WTC11 (cell line): ENCODE measurements at regions not wholly inside any gene's neighbourhood (a gene's known extent, or its start where the extent isn't known, plus 50 kb on each side); places are given as distances from the start of the nearest gene placed in this dataset.

Source experiments
- ATAC-seq: fragments of 200-7000 bp; cut with Tn5 transposase; 2 replicates; pipeline ENCODE4 v1.10.0; 2021; ENCODE audit warnings: mild to moderate bottlenecking, moderate library complexity
- CTCF ChIA-PET: fragments of 300-600 bp; sonication (Branson Sonifier 250); formaldehyde crosslinking; loops from one replicate; lab custom pipeline; 2021; ENCODE audit warnings: antibody characterized with exemption; lab: Charles Lee
- POLR2A ChIA-PET: fragments of 350-600 bp; sonication (Branson Sonifier 250); formaldehyde crosslinking; loops from one replicate; lab custom pipeline; 2021; ENCODE audit warnings: antibody characterized with exemption; lab: Charles Lee
- DNase-seq: peaks from one replicate; pipeline ENCODE4 v3.0.0; 2021; ENCODE audit warnings: low spot score
- H3K27ac Mint-ChIP-seq: 2 replicates; pipeline ENCODE4 v1.8.0; 2021; ENCODE audit warnings: mixed read lengths
- H3K27me3 Mint-ChIP-seq: 2 replicates; pipeline ENCODE4 v1.8.0; 2021; ENCODE audit warnings: low read depth, mild to moderate bottlenecking, moderate library complexity, mixed read lengths
- H3K36me3 Mint-ChIP-seq: 2 replicates; pipeline ENCODE4 v1.8.0; 2021; ENCODE audit warnings: mixed read lengths
- H3K4me1 Mint-ChIP-seq: 2 replicates; pipeline ENCODE4 v1.8.0; 2022; ENCODE audit warnings: mixed read lengths
- H3K4me3 Mint-ChIP-seq: 2 replicates; pipeline ENCODE4 v1.8.0; 2021; ENCODE audit warnings: mild to moderate bottlenecking, moderate library complexity, mixed read lengths
- H3K9me3 Mint-ChIP-seq: 2 replicates; pipeline ENCODE4 v1.8.0; 2021; ENCODE audit warnings: mixed read lengths
- CREB1 ChIP-seq: sonication (generic); formaldehyde crosslinking; IDR thresholded peaks from 2 replicates; pipeline ENCODE4 v1.8.0; 2023; ENCODE audit warnings: mild to moderate bottlenecking, missing genetic modification reagents
- ELF4 ChIP-seq: sonication (generic); formaldehyde crosslinking; IDR thresholded peaks from 2 replicates; pipeline ENCODE4 v1.8.1; 2022; ENCODE audit warnings: low read depth, mild to moderate bottlenecking, moderate library complexity, missing genetic modification reagents
- EMX1 ChIP-seq: fragments of 250-450 bp; sonication (Bioruptor Pico); IDR thresholded peaks from 2 replicates; pipeline ENCODE4 v1.8.0; 2021; ENCODE audit warnings: mild to moderate bottlenecking
- ETV6 ChIP-seq: sonication (generic); formaldehyde crosslinking; IDR thresholded peaks from 2 replicates; pipeline ENCODE4 v1.8.1; 2022; ENCODE audit warnings: mild to moderate bottlenecking, missing genetic modification reagents
- FOXK1 ChIP-seq: sonication (generic); formaldehyde crosslinking; IDR thresholded peaks from 2 replicates; pipeline ENCODE4 v1.8.0; 2022; ENCODE audit warnings: mild to moderate bottlenecking, moderate library complexity, missing genetic modification reagents
- GTF2I ChIP-seq: fragments of 250-450 bp; sonication (Bioruptor Pico); conservative IDR thresholded peaks from 2 replicates; pipeline ENCODE4 v1.4.0; 2021; ENCODE audit warnings: mild to moderate bottlenecking
- JAZF1 ChIP-seq: fragments of 250-450 bp; sonication (Bioruptor Pico); IDR thresholded peaks from 2 replicates; pipeline ENCODE4 v1.9.0; 2021; ENCODE audit warnings: moderate library complexity, mild to moderate bottlenecking, inconsistent platforms
- JUN ChIP-seq: sonication (generic); formaldehyde crosslinking; IDR thresholded peaks from 2 replicates; pipeline ENCODE4 v1.8.0; 2023; ENCODE audit warnings: mild to moderate bottlenecking, missing genetic modification reagents
- MXD4 ChIP-seq: fragments of 250-450 bp; sonication (Bioruptor Pico); IDR thresholded peaks from 2 replicates; pipeline ENCODE4 v1.8.0; 2021; ENCODE audit warnings: mild to moderate bottlenecking, moderate library complexity, borderline replicate concordance
- NFYB ChIP-seq: sonication (generic); formaldehyde crosslinking; conservative IDR thresholded peaks from 2 replicates; pipeline ENCODE4 v1.8.0; 2022; ENCODE audit warnings: low read depth, missing genetic modification reagents
- NR2C2 ChIP-seq: sonication (generic); formaldehyde crosslinking; IDR thresholded peaks from 2 replicates; pipeline ENCODE4 v1.8.0; 2022; ENCODE audit warnings: mild to moderate bottlenecking, missing genetic modification reagents
- SMAD4 ChIP-seq: sonication (generic); formaldehyde crosslinking; IDR thresholded peaks from 2 replicates; pipeline ENCODE4 v1.8.0; 2022; ENCODE audit warnings: mild to moderate bottlenecking, missing genetic modification reagents
- TCF7 ChIP-seq: sonication (generic); formaldehyde crosslinking; IDR thresholded peaks from 2 replicates; pipeline ENCODE4 v1.8.0; 2022; ENCODE audit warnings: mild to moderate bottlenecking, low read depth, missing genetic modification reagents, moderate library complexity
- TEAD4 ChIP-seq: sonication (generic); formaldehyde crosslinking; IDR thresholded peaks from 2 replicates; pipeline ENCODE4 v1.8.0; 2022; ENCODE audit warnings: mild to moderate bottlenecking, missing genetic modification reagents
- TP53 ChIP-seq: sonication (generic); formaldehyde crosslinking; IDR thresholded peaks from 2 replicates; pipeline ENCODE4 v1.8.1; 2023; ENCODE audit warnings: mild to moderate bottlenecking, missing genetic modification reagents
- ZNF317 ChIP-seq: sonication (generic); formaldehyde crosslinking; IDR thresholded peaks from 2 replicates; pipeline ENCODE4 v1.8.1; 2023; ENCODE audit warnings: low read depth, mild to moderate bottlenecking, moderate library complexity, missing genetic modification reagents, borderline replicate concordance
- ZNF416 ChIP-seq: fragments of 250-450 bp; sonication (Bioruptor Pico); IDR thresholded peaks from 2 replicates; pipeline ENCODE4 v1.9.0; 2021; ENCODE audit warnings: mild to moderate bottlenecking, inconsistent platforms
- TF ChIP-seq, protein P1 (sequence below): fragments of 250-450 bp; sonication (Bioruptor Pico); conservative IDR thresholded peaks from 2 replicates; pipeline ENCODE4 v1.9.0; 2021; ENCODE audit warnings: mild to moderate bottlenecking
- TF ChIP-seq, protein P2 (sequence below): sonication (generic); formaldehyde crosslinking; IDR thresholded peaks from 2 replicates; pipeline ENCODE4 v1.8.1; 2022; ENCODE audit warnings: missing genetic modification reagents, borderline replicate concordance
- TF ChIP-seq, protein P3 (sequence below): sonication (generic); formaldehyde crosslinking; IDR thresholded peaks from 2 replicates; pipeline ENCODE4 v1.8.0; 2022; ENCODE audit warnings: mild to moderate bottlenecking, missing genetic modification reagents
- TF ChIP-seq, protein P4 (sequence below): fragments of 250-450 bp; sonication (Bioruptor Pico); IDR thresholded peaks from 2 replicates; pipeline ENCODE4 v1.9.0; 2021; ENCODE audit warnings: moderate library complexity, mild to moderate bottlenecking, inconsistent platforms, borderline replicate concordance
- TF ChIP-seq, protein P5 (sequence below): fragments of 250-450 bp; sonication (Bioruptor Pico); IDR thresholded peaks from 2 replicates; pipeline ENCODE4 v1.9.0; 2021; ENCODE audit warnings: mild to moderate bottlenecking
- TF ChIP-seq, protein P6 (sequence below): sonication (generic); formaldehyde crosslinking; IDR thresholded peaks from 2 replicates; pipeline ENCODE4 v1.8.1; 2022; ENCODE audit warnings: mild to moderate bottlenecking, moderate library complexity, missing genetic modification reagents
- TF ChIP-seq, protein P7 (sequence below): sonication (generic); formaldehyde crosslinking; IDR thresholded peaks from 2 replicates; pipeline ENCODE4 v1.8.0; 2023; ENCODE audit warnings: missing genetic modification reagents

DNA sequence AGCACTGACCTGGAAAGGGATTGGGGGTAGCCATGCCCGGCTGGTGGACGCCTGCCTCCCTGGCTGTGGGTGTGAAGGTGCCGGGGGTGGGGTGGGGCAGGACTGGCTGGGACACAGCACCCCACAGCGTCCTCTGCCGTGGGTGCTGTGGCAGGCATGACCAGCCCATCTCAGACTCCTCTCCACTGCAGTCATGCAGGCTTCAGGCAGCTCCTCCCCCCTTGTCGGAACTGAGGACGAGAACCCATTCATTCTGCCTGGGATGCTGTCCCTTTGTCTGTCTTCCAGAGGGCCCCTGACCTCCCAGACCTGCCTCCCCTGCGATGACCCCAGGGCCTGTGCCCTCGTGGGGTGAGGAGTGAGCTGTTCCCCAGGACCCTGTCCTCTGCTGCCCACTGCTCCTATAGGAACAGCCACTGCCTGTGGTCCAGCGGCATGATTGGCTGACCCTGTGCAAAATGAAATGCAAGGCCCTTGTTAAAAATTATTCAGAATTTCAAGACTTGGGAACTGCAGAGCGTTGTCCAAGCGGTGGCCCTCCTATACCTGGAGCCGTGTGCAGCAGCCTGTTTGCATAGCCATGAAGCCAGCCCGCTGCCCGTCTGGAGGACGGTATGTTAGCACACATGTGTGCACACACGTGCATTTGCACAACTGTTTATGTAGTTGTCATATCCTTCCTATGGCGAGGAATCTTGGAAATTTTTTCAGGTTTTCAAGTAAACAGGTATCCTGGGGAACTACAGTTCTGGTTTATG lies 1122.3 kb downstream of the BRD1 start:
- H3K36me3 Mint-ChIP-seq: no peaks in the 10 kb centered on the region

DNA sequence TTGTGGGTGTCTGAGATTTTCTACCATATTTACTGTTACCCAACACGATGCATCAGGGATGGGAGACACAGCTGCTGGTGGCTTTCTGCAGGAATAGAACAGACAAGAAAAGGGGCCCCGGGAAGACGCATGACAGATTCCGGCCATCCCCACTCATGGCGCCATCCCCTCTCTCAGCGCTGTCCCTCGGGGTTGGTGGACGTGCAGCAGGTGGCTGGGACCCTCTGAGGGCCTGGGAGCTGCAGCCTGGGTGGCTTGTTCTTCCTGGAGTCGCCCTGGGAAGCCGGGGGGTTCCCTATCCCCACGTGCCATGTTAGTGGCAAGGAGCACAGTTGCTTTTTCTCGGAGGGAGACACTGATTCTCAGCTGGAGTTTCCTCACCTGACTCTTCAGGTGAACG lies 1123.3 kb downstream of the BRD1 start:
- TF ChIP-seq SMAD4 (CRISPR knock-in tag) (no peak), NFYB (CRISPR knock-in tag) (no peak), FOXK1 (CRISPR knock-in tag) (no peak), JUN (no peak), ETV6 (CRISPR knock-in tag) (no peak)
- Mint-ChIP-seq H3K27me3 (no peaks in the 10 kb centered on the region), H3K4me1 (0 out of 2 replicates have a peak, but pooled peaks cover 3% of the 10 kb centered on the region), H3K4me3 (no peak overlapping the region), H3K36me3 (no peaks in the 10 kb centered on the region), H3K9me3 (no peaks in the 10 kb centered on the region), H3K27ac (0 out of 2 replicates have a peak overlapping the region, but pooled peaks have one; percentile 57)
- ChIA-PET POLR2A (interaction anchor here (0.5 kb wide), 1 partner anchor 246 kb away, joined by 3 read pairs; no protein-coding TSS in a partner anchor), CTCF (no interaction called here)
- ATAC-seq (no peak), DNase-seq (no peak)

More for the DNA sequence above, 1122.3 kb downstream of the BRD1 start:
- H3K27ac Mint-ChIP-seq: no peak overlapping the region
- ChIA-PET CTCF (no interaction called here), POLR2A (no interaction called here)
- H3K4me1 Mint-ChIP-seq: 0 out of 2 replicates have a peak, but pooled peaks cover 3% of the 10 kb centered on the region
- H3K27me3 Mint-ChIP-seq: no peaks in the 10 kb centered on the region
- no peaks in the 10 kb centered on the region for H3K9me3 Mint-ChIP-seq
- no peak overlapping the region for H3K4me3 Mint-ChIP-seq
- DNase-seq: peak; percentile 5
- no peak for ATAC-seq
- TF ChIP-seq EMX1 (CRISPR knock-in tag) (no peak), NR2C2 (CRISPR knock-in tag) (no peak), CREB1 (CRISPR knock-in tag) (no peak), GTF2I (CRISPR knock-in tag) (no peak), ZNF317 (CRISPR knock-in tag) (no peak), ELF4 (CRISPR knock-in tag) (no peak), TP53 (CRISPR knock-in tag) (no peak), JUN (no peak), ZNF416 (no peak), TCF7 (CRISPR knock-in tag) (no peak), MXD4 (CRISPR knock-in tag) (no peak), JAZF1 (CRISPR knock-in tag) (no peak), TEAD4 (no peak)
- TF ChIP-seq, protein P1, sequence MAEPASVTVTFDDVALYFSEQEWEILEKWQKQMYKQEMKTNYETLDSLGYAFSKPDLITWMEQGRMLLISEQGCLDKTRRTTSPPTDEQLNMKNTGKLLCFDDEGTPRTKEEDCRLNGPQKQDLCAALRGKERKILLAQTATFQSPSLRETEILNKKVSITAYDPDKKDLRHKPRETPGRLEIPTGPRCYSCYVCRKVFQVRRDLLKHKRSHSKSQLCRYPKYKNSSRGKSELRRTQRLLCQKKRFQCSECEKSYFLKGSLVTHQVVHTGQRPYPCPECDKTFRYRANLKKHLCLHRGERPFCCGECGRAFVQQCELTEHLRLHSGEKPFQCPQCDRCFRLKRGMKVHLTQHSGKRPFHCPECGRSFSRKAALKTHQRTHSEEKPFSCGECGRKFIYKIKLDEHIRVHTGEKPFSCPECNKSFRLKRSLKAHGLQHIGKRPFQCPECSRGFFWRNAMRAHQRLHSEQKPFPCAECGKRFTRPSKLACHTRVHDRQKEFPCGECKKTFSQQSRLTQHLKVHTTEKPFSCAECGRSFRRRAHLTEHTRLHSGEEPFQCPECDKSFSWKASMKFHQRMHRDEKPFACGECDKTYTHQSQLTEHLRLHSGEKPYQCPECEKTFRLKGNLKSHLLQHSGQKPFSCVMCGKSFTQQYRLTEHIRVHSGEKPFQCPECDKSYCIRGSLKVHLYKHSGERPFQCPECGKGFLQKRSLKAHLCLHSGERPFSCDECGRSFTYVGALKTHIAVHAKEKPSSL: no peak
- TF ChIP-seq, protein P2, sequence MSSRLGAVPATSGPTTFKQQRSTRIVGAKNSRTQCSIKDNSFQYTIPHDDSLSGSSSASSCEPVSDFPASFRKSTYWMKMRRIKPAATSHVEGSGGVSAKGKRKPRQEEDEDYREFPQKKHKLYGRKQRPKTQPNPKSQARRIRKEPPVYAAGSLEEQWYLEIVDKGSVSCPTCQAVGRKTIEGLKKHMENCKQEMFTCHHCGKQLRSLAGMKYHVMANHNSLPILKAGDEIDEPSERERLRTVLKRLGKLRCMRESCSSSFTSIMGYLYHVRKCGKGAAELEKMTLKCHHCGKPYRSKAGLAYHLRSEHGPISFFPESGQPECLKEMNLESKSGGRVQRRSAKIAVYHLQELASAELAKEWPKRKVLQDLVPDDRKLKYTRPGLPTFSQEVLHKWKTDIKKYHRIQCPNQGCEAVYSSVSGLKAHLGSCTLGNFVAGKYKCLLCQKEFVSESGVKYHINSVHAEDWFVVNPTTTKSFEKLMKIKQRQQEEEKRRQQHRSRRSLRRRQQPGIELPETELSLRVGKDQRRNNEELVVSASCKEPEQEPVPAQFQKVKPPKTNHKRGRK (CRISPR knock-in tag): no peak
- TF ChIP-seq, protein P3, sequence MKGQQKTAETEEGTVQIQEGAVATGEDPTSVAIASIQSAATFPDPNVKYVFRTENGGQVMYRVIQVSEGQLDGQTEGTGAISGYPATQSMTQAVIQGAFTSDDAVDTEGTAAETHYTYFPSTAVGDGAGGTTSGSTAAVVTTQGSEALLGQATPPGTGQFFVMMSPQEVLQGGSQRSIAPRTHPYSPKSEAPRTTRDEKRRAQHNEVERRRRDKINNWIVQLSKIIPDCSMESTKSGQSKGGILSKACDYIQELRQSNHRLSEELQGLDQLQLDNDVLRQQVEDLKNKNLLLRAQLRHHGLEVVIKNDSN (CRISPR knock-in tag): no peak
- TF ChIP-seq, protein P4, sequence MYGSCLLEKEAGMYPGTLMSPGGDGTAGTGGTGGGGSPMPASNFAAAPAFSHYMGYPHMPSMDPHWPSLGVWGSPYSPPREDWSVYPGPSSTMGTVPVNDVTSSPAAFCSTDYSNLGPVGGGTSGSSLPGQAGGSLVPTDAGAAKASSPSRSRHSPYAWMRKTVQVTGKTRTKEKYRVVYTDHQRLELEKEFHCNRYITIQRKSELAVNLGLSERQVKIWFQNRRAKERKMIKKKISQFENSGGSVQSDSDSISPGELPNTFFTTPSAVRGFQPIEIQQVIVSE (CRISPR knock-in tag): no peak
- TF ChIP-seq, protein P5, sequence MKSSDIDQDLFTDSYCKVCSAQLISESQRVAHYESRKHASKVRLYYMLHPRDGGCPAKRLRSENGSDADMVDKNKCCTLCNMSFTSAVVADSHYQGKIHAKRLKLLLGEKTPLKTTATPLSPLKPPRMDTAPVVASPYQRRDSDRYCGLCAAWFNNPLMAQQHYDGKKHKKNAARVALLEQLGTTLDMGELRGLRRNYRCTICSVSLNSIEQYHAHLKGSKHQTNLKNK (CRISPR knock-in tag): no peak
- TF ChIP-seq, protein P6, sequence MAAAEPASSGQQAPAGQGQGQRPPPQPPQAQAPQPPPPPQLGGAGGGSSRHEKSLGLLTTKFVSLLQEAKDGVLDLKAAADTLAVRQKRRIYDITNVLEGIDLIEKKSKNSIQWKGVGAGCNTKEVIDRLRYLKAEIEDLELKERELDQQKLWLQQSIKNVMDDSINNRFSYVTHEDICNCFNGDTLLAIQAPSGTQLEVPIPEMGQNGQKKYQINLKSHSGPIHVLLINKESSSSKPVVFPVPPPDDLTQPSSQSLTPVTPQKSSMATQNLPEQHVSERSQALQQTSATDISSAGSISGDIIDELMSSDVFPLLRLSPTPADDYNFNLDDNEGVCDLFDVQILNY (CRISPR knock-in tag): no peak
- TF ChIP-seq, protein P7, sequence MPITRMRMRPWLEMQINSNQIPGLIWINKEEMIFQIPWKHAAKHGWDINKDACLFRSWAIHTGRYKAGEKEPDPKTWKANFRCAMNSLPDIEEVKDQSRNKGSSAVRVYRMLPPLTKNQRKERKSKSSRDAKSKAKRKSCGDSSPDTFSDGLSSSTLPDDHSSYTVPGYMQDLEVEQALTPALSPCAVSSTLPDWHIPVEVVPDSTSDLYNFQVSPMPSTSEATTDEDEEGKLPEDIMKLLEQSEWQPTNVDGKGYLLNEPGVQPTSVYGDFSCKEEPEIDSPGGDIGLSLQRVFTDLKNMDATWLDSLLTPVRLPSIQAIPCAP (CRISPR knock-in tag): no peak
